GM13977 (cell line): ENCODE measurements at regions not wholly inside any gene's neighbourhood (a gene's known extent, or its start where the extent isn't known, plus 50 kb on each side); places are given as distances from the start of the nearest gene placed in this dataset.

Source experiments
- DNase-seq: peaks from one replicate; pipeline ENCODE4 v3.0.0; 2012; ENCODE audit warnings: low spot score
- CTCF ChIP-seq: IDR thresholded peaks from 2 replicates; pipeline ENCODE4 v1.5.1; 2012; ENCODE audit warnings: mild to moderate bottlenecking, control low read depth; ENCODE audit not compliant: insufficient read depth; ENCODE audit errors: extremely low read depth, missing control alignments
- in situ Hi-C: fragments of 300-500 bp; cut with MboI; formaldehyde crosslinking; loops from one replicate; pipeline ENCODE4 v1.12.0; 2022; ENCODE audit warnings: low sequenced_read_pairs, low pct_unique_long_range_greater_than_20kb, mixed read lengths, inconsistent platforms; ENCODE audit not compliant: unreplicated experiment

- no peak for TF ChIP-seq CTCF
- in situ Hi-C loops = no loop called here
- no peak for DNase-seq
Observed at GRCh38 chr2:160783474-160783873, 289.9 kb upstream of the RBMS1 start.

- in situ Hi-C loops = no loop called here
- no peak for DNase-seq
Observed at GRCh38 chr2:160784034-160784433, 290.4 kb upstream of the RBMS1 start.

GRCh38 chr2:160790738-160791137 lies 297.1 kb upstream of the RBMS1 start:
- in situ Hi-C loops = no loop called here
- no peak for TF ChIP-seq CTCF
- DNase-seq = no peak

More at GRCh38 chr2:160784034-160784433, 290.4 kb upstream of the RBMS1 start:
- TF ChIP-seq CTCF = no peak

- no peak for DNase-seq
- in situ Hi-C loops = no loop called here
- no peak for TF ChIP-seq CTCF
Observed at GRCh38 chr2:160791884-160792283, 298.3 kb upstream of the RBMS1 start.

- in situ Hi-C loops = no loop called here
- DNase-seq = no peak
- TF ChIP-seq CTCF = no peak
Observed at GRCh38 chr2:160792837-160793236, 299.2 kb upstream of the RBMS1 start.

GRCh38 chr2:160794926-160795325 lies 301.3 kb upstream of the RBMS1 start:
- in situ Hi-C loops = no loop called here
- DNase-seq = no peak
- TF ChIP-seq CTCF = no peak

GRCh38 chr2:160803881-160804280 lies 310.3 kb upstream of the RBMS1 start:
- in situ Hi-C loops = no loop called here

More at GRCh38 chr2:160803881-160804280, 310.3 kb upstream of the RBMS1 start:
- no peak for TF ChIP-seq CTCF
- DNase-seq = no peak
